LNCAP (cell line): ENCODE measurements at regions not wholly inside any gene's neighbourhood (a gene's known extent, or its start where the extent isn't known, plus 50 kb on each side); places are given as distances from the start of the nearest gene placed in this dataset.

Experiments used
- CTCF ChIP-seq: fragments of 450-650 bp; IDR thresholded peaks from 2 replicates; pipeline ENCODE4 v1.5.1; 2017; ENCODE audit warnings: mild to moderate bottlenecking

GRCh38 chr13:31896427-31896826, 135.1 kb upstream of the FRY start:
- TF ChIP-seq CTCF: no peak

- TF ChIP-seq CTCF: no peak
Observed at GRCh38 chr13:31898378-31899071, 133.0 kb upstream of the FRY start.

- no peak for TF ChIP-seq CTCF
Observed at GRCh38 chr13:31901985-31902384, 129.6 kb upstream of the FRY start.

- no peak for TF ChIP-seq CTCF
Observed at GRCh38 chr13:31903111-31903815, 128.3 kb upstream of the FRY start.

GRCh38 chr13:31904941-31905824, 126.4 kb upstream of the FRY start:
- no peak for TF ChIP-seq CTCF

- TF ChIP-seq CTCF: no peak
Observed at GRCh38 chr13:31905961-31906360, 125.6 kb upstream of the FRY start.

GRCh38 chr13:31908696-31909411, 122.7 kb upstream of the FRY start:
- TF ChIP-seq CTCF: no peak
